HG02571 (cell line): ENCODE measurements at regions not wholly inside any gene's neighbourhood (a gene's known extent, or its start where the extent isn't known, plus 50 kb on each side); places are given as distances from the start of the nearest gene placed in this dataset.

Experiments
- ATAC-seq: cut with Tn5 transposase; IDR thresholded peaks from one replicate; pipeline ENCODE4 v1.9.1; 2021; ENCODE audit warnings: mild to moderate bottlenecking, moderate library complexity; ENCODE audit not compliant: unreplicated experiment

GRCh38 chr11:107151158-107151557, 132.9 kb upstream of the GUCY1A2 start:
- no peak for ATAC-seq

GRCh38 chr11:107140983-107141382, 122.7 kb upstream of the GUCY1A2 start:
- ATAC-seq: no peak

GRCh38 chr11:107139396-107139795, 121.1 kb upstream of the GUCY1A2 start:
- no peak for ATAC-seq

GRCh38 chr11:107136892-107137291, 118.6 kb upstream of the GUCY1A2 start:
- no peak for ATAC-seq

GRCh38 chr11:107131756-107132155, 113.5 kb upstream of the GUCY1A2 start:
- no peak for ATAC-seq

- no peak for ATAC-seq
Observed at GRCh38 chr11:107123022-107123421, 104.7 kb upstream of the GUCY1A2 start.

- no peak for ATAC-seq
Observed at GRCh38 chr11:107118025-107118720, 99.9 kb upstream of the GUCY1A2 start.

- ATAC-seq: no peak
Observed at GRCh38 chr11:107116358-107116757, 98.1 kb upstream of the GUCY1A2 start.

- ATAC-seq: no peak
Observed at GRCh38 chr11:107102692-107103477, 84.6 kb upstream of the GUCY1A2 start.

GRCh38 chr11:107092667-107093066, 74.4 kb upstream of the GUCY1A2 start:
- no peak for ATAC-seq

- ATAC-seq: no peak
Observed at GRCh38 chr11:107078375-107078774, 60.1 kb upstream of the GUCY1A2 start.

- ATAC-seq: no peak
Observed at GRCh38 chr11:107076832-107077231, 58.6 kb upstream of the GUCY1A2 start.

GRCh38 chr11:107071129-107071528, 52.9 kb upstream of the GUCY1A2 start:
- no peak for ATAC-seq
